Adrenal gland (tissue), 5 donors: ENCODE measurements at regions not wholly inside any gene's neighbourhood (a gene's known extent, or its start where the extent isn't known, plus 50 kb on each side); places are given as distances from the start of the nearest gene placed in this dataset.

Experiments
- CTCF ChIP-seq, 6 experiments: fragments of 450-650 bp in 4 of 6; fragments of 200-600 bp in 2 of 6; sonication (generic) in 1 of 6; IDR thresholded peaks; 1 replicate in 5 of 6; 2 replicates in 1 of 6; pipeline versions ENCODE4 v1.5.1 to v1.8.0; 2016 to 2021; ENCODE audit warnings: antibody characterized with exemption in 6 of 6, mild to moderate bottlenecking in 2 of 6, moderate library complexity in 1 of 6
- POLR2A ChIP-seq, 2 donors: fragments of 450-650 bp; IDR thresholded peaks; one replicate each; pipeline ENCODE4 v1.6.1; 2017; ENCODE audit warnings: antibody characterized with exemption in 2 of 2, mild to moderate bottlenecking in 2 of 2, moderate library complexity in 1 of 2
- donor health status: DM: no; HTN: no; CAD: no.

DNA sequence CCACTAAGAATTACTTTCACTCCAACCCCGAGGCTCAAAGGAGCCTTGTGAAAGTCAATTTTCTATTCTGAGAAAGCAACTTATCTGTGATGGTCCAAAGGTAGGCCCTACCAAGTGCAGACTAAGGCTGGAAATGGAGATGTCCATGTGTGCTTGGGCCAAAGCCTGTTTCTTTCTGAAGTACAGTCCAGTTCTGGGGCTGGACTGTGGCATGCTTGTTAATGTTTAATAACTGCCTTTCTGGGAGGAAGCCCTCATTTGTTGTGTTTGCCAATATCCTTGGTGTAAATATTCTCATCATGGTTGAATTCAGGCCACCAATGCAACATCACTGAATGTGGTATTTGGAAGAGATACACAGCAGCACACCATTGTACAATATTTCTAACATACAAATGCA, 182.3 kb upstream of the BCL6 start:
- TF ChIP-seq POLR2A (IDR thresholded peaks at IDR 0.05) (no peak), CTCF (IDR thresholded peaks at IDR 0.05) (no peak)
